Adipocyte (in vitro differentiated cells): ENCODE measurements at regions not wholly inside any gene's neighbourhood (a gene's known extent, or its start where the extent isn't known, plus 50 kb on each side); places are given as distances from the start of the nearest gene placed in this dataset.

Experiments
- DNase-seq: peaks from one replicate; pipeline ENCODE4 v3.0.0-alpha.2; 2015; ENCODE audit warnings: low read depth
- H3K27me3 ChIP-seq: replicated peaks from 2 replicates; pipeline ENCODE4 v1.7.0; 2013; ENCODE audit warnings: mild to moderate bottlenecking, low read length, moderate library complexity; ENCODE audit not compliant: control insufficient read depth, insufficient read depth
- H3K36me3 ChIP-seq: 2 replicates; pipeline ENCODE4 v1.7.0; 2013; ENCODE audit warnings: low read length, mild to moderate bottlenecking, moderate library complexity; ENCODE audit not compliant: control insufficient read depth, insufficient read depth, severe bottlenecking
- H3K4me1 ChIP-seq: 2 replicates; pipeline ENCODE4 v1.7.0; 2013; ENCODE audit warnings: mild to moderate bottlenecking, low read length, moderate library complexity; ENCODE audit not compliant: control insufficient read depth, insufficient read depth
- H3K4me3 ChIP-seq: 2 replicates; pipeline ENCODE4 v1.7.0; 2013; ENCODE audit warnings: mild to moderate bottlenecking, low read length, moderate library complexity
- H3K9ac ChIP-seq: 2 replicates; pipeline ENCODE4 v1.7.0; 2013; ENCODE audit warnings: mild to moderate bottlenecking, low read length, moderate library complexity
- H3K9me3 ChIP-seq: 2 replicates; pipeline ENCODE4 v1.7.0; 2013; ENCODE audit warnings: mild to moderate bottlenecking, low read length, moderate library complexity; ENCODE audit not compliant: control insufficient read depth

DNA sequence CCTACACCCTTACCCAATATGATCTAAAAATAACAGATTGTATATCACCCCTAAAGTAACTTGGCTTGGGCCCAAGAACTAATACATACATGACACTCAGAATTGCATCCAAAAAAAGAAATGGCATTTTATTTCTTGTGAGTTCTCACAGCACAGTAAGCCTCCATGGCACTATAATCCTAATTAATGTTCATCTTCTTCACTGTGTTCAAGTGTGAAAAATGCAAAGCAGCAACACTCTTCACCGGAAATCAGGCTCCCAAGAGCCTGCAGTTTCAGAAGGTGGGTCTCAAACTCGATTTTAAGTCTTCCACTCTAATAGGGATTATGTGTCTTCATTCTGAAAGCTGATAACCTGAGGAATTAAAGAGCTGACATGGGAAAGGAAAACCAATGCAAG lies 142.8 kb upstream of the TSC22D2 start:
- no peaks in the 10 kb centered on the region for H3K27me3 ChIP-seq
- no peak for DNase-seq
- H3K9ac ChIP-seq = no peak overlapping the region
- no peak overlapping the region for H3K4me3 ChIP-seq
- no peaks in the 10 kb centered on the region for H3K36me3 ChIP-seq
- no peaks in the 10 kb centered on the region for H3K4me1 ChIP-seq
- H3K9me3 ChIP-seq = no peaks in the 10 kb centered on the region

- no peaks in the 10 kb centered on the region for H3K4me1 ChIP-seq
- DNase-seq = peak; percentile 43
- no peaks in the 10 kb centered on the region for H3K27me3 ChIP-seq
- H3K9me3 ChIP-seq = no peaks in the 10 kb centered on the region
- H3K9ac ChIP-seq = no peak overlapping the region
- H3K4me3 ChIP-seq = no peak overlapping the region
- no peaks in the 10 kb centered on the region for H3K36me3 ChIP-seq
These were observed 143.4 kb upstream of the TSC22D2 start for GRCh38 chr3:150264561-150265279.

GRCh38 chr3:150261958-150262357 lies 146.1 kb upstream of the TSC22D2 start:
- Histone ChIP-seq H3K36me3 (no peaks in the 10 kb centered on the region), H3K9me3 (no peaks in the 10 kb centered on the region), H3K9ac (no peak overlapping the region), H3K4me1 (no peaks in the 10 kb centered on the region), H3K27me3 (no peaks in the 10 kb centered on the region), H3K4me3 (no peak overlapping the region)
- no peak for DNase-seq

GRCh38 chr3:150261418-150261817 lies 146.7 kb upstream of the TSC22D2 start:
- DNase-seq = no peak
- Histone ChIP-seq H3K9me3 (no peaks in the 10 kb centered on the region), H3K9ac (no peak overlapping the region), H3K4me1 (no peaks in the 10 kb centered on the region), H3K27me3 (no peaks in the 10 kb centered on the region), H3K4me3 (no peak overlapping the region), H3K36me3 (no peaks in the 10 kb centered on the region)

DNA sequence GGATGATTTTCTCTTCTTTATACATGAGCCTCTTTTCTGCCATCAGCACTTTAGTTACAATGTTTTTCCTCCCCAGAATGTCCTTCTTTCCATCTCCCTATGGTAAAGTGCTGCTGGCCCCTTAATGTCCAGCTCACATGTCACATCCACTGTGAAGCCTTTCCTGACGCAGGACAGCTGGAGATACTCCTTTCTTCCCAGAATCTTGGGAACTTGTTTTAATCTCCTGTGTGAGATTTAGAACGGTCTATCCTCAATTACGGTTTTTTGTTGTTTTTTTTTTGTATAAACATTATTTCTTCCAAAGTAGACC lies 147.7 kb upstream of the TSC22D2 start:
- Histone ChIP-seq H3K9ac (no peak overlapping the region), H3K36me3 (no peaks in the 10 kb centered on the region), H3K27me3 (no peaks in the 10 kb centered on the region), H3K4me1 (peaks cover 6% of the 10 kb centered on the region), H3K4me3 (no peak overlapping the region), H3K9me3 (no peaks in the 10 kb centered on the region)
- DNase-seq = no peak

DNA sequence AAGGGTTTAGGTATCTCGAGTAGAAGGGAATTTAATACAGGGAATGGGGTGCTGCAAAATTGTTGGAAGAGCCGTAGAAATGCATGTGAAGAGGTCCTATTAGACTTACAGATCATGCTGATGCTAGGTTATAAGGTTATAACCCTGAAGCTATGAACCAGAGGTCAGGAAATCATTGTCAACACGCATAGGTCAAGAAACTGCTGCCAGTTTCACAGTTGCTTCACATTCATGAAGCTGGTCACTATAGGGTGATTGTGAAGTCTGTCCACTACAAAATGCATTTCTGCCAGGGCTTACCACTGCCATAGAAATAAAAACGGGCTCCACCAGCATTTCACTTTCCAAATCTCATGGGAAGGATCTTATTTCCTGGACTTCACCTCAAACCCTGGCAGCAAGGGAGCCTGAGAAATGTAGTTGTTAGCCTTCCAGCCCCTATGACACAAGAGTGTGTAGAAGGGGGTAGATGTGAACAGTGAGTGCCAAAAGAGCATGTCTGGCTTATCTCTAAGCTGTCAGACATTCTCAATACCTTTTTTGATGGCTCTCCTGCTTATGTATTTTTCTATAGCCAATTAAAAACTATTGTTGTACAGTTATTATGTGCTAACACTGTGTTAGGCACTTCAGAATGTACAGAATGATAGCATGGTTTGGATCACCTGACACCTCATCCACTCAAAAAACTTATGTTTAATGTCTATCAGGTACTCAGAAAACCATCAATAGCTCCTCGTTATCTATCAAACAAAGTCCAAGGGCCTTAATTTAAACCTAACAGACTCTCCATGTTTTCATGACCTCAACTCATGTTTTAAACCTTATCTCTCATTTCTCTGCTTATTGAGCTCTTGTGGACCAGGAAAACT lies 148.3 kb upstream of the TSC22D2 start:
- no peaks in the 10 kb centered on the region for H3K36me3 ChIP-seq
- peaks cover 12% of the 10 kb centered on the region for H3K4me1 ChIP-seq
- no peaks in the 10 kb centered on the region for H3K27me3 ChIP-seq
- no peak overlapping the region for H3K4me3 ChIP-seq
- H3K9ac ChIP-seq = no peak overlapping the region
- no peak for DNase-seq
- H3K9me3 ChIP-seq = no peaks in the 10 kb centered on the region

- H3K4me3 ChIP-seq = no peak overlapping the region
- H3K9me3 ChIP-seq = no peaks in the 10 kb centered on the region
- no peaks in the 10 kb centered on the region for H3K36me3 ChIP-seq
- H3K4me1 ChIP-seq = peaks cover 39% of the 10 kb centered on the region
- H3K27me3 ChIP-seq = no peaks in the 10 kb centered on the region
- no peak for DNase-seq
- H3K9ac ChIP-seq = no peak overlapping the region
These were observed 151.3 kb upstream of the TSC22D2 start for GRCh38 chr3:150256782-150257181.

DNA sequence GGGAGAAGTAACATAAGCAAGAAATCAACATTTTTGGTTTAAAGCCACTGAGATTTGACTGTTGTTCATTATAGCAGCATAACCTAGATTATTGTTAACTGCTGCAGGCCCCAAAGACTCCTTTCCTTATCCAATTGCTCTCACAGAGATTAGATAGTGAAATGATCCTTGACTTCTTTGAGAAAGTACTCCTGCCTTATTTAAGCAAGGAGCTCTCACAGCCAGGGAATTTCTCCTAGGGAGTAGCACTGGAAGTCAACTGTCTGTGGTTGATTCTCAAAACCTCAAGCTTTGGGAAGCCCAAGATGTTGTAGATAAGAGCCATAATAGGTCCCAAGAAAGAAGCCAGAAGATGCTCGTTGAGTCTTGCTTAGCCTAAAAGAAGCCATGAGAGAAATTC lies 151.8 kb upstream of the TSC22D2 start:
- Histone ChIP-seq H3K9ac (no peak overlapping the region), H3K4me1 (peaks cover 44% of the 10 kb centered on the region), H3K27me3 (no peaks in the 10 kb centered on the region), H3K36me3 (no peaks in the 10 kb centered on the region), H3K9me3 (no peaks in the 10 kb centered on the region), H3K4me3 (no peak overlapping the region)
- DNase-seq = no peak

DNA sequence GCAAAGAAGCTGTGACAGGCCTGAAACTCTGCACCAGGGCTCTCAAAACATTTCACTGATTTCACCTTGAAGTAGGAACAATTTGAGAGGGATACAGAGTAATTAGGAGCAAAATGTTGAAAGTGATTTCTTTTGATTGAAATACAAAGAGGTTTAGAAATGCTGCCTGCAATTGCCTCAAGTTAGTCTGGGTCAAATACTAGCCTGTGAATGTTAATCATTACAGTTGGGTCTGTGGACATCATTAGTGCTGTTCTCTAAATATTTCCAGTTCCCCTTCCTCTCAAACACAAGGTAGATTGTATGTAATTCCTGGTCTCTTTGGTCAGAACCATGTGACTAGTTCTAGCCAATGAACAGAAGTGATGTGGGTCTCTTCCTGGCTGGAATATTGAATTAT lies 152.3 kb upstream of the TSC22D2 start:
- Histone ChIP-seq H3K4me1 (peaks cover 49% of the 10 kb centered on the region), H3K9me3 (no peaks in the 10 kb centered on the region), H3K9ac (no peak overlapping the region), H3K4me3 (no peak overlapping the region), H3K27me3 (no peaks in the 10 kb centered on the region), H3K36me3 (no peaks in the 10 kb centered on the region)
- DNase-seq = no peak

GRCh38 chr3:150255413-150255812 lies 152.7 kb upstream of the TSC22D2 start:
- H3K36me3 ChIP-seq = no peaks in the 10 kb centered on the region
- H3K4me3 ChIP-seq = no peak overlapping the region
- H3K9ac ChIP-seq = no peak overlapping the region
- H3K27me3 ChIP-seq = no peaks in the 10 kb centered on the region
- no peaks in the 10 kb centered on the region for H3K9me3 ChIP-seq
- DNase-seq = no peak
- H3K4me1 ChIP-seq = peaks cover 53% of the 10 kb centered on the region

- no peak for DNase-seq
- Histone ChIP-seq H3K9ac (no peak overlapping the region), H3K36me3 (no peaks in the 10 kb centered on the region), H3K4me1 (peaks cover 64% of the 10 kb centered on the region), H3K27me3 (no peaks in the 10 kb centered on the region), H3K9me3 (no peaks in the 10 kb centered on the region), H3K4me3 (no peak overlapping the region)
These were observed 153.8 kb upstream of the TSC22D2 start for GRCh38 chr3:150254309-150254708.
